Lower leg skin (tissue), 4 donors: ENCODE measurements at regions not wholly inside any gene's neighbourhood (a gene's known extent, or its start where the extent isn't known, plus 50 kb on each side); places are given as distances from the start of the nearest gene placed in this dataset.
"Not testable (repeated sequence)": the region's sequence is repeated elsewhere in the genome, so short reads cannot be mapped to it uniquely, and the experiment has no call there.

ENCODE experiments used
- DNase-seq, 2 donors: peaks; one replicate each; pipeline ENCODE4 v3.0.0-alpha.2; 2019; ENCODE audit warnings: low spot score in 2 of 2
- H3K4me3 ChIP-seq: fragments of 200-600 bp; sonication (generic); 2 replicates; pipeline ENCODE4 v1.5.1; 2017; ENCODE audit warnings: mild to moderate bottlenecking, low read depth; ENCODE audit not compliant: poor library complexity, severe bottlenecking
- CTCF ChIP-seq, 3 donors: fragments of 450-650 bp; IDR thresholded peaks; one replicate each; pipeline ENCODE4 v1.5.1; 2016; ENCODE audit warnings: antibody characterized with exemption in 3 of 3, mild to moderate bottlenecking in 3 of 3, moderate library complexity in 2 of 3
- POLR2A ChIP-seq, 2 donors: fragments of 450-650 bp; IDR thresholded peaks; one replicate each; pipeline ENCODE4 v1.6.1; 2016 to 2017; ENCODE audit warnings: antibody characterized with exemption in 2 of 2, mild to moderate bottlenecking in 1 of 2, moderate library complexity in 1 of 2
- WGBS, 2 donors: methylation state at CpG; one replicate each; pipeline ENCODE4 v1.1.5; 2018; 5-methylcytosine and 5-hydroxymethylcytosine counted together
- intact Hi-C: fragments of 100-400 bp; cut with DNase I; formaldehyde crosslinking; loops from one replicate; pipeline ENCODE4 v1.15.0; 2023; ENCODE audit warnings: low total_unique reads

- no peak for DNase-seq
- WGBS, 2 donors, result 92 to 96% methylated on average over 1 of the region's 1 CpG
- H3K4me3 ChIP-seq, result no peak overlapping the region
- intact Hi-C loops, result no loop called here
- TF ChIP-seq POLR2A (IDR thresholded peaks at IDR 0.05), result no peak
- TF ChIP-seq CTCF (IDR thresholded peaks at IDR 0.05), result no peak
Observed at GRCh38 chr18:64379662-64380061, 230.8 kb upstream of the LINC00305 start.

- H3K4me3 ChIP-seq, result no peak overlapping the region
- DNase-seq, result no peak
- intact Hi-C loops, result no loop called here
- TF ChIP-seq CTCF (IDR thresholded peaks at IDR 0.05) (no peak), POLR2A (IDR thresholded peaks at IDR 0.05) (no peak)
- WGBS, 2 donors, result 76 to 77% methylated on average over 4 of the region's 4 CpGs
Observed at GRCh38 chr18:64377446-64377845, 228.6 kb upstream of the LINC00305 start.

- no peak overlapping the region for H3K4me3 ChIP-seq
- WGBS, 2 donors, result 79 to 81% methylated on average over 2 of the region's 2 CpGs
- DNase-seq, result no peak
- TF ChIP-seq POLR2A (IDR thresholded peaks at IDR 0.05), result no peak
- TF ChIP-seq CTCF (IDR thresholded peaks at IDR 0.05), result no peak
- intact Hi-C loops, result no loop called here
Observed at GRCh38 chr18:64372850-64373249, 224.0 kb upstream of the LINC00305 start.

GRCh38 chr18:64369830-64370440, 221.0 kb upstream of the LINC00305 start:
- 80 to 81% methylated on average over 6 to 7 of the region's 8 CpGs for WGBS, 2 donors
- intact Hi-C loops, DNase-seq, H3K4me3 ChIP-seq: not testable (repeated sequence)

- TF ChIP-seq CTCF (IDR thresholded peaks at IDR 0.05) (no peak), POLR2A (IDR thresholded peaks at IDR 0.05) (no peak)
- intact Hi-C loops, result no loop called here
- DNase-seq, result no peak
- WGBS, 2 donors, result 73 to 75% methylated on average over 4 of the region's 4 CpGs
- H3K4me3 ChIP-seq, result no peak overlapping the region
Observed at GRCh38 chr18:64365106-64365505, 216.2 kb upstream of the LINC00305 start.

GRCh38 chr18:64337673-64338072, 188.8 kb upstream of the LINC00305 start:
- 81 to 93% methylated on average over 3 of the region's 3 CpGs for WGBS, 2 donors
- intact Hi-C loops, result no loop called here
- H3K4me3 ChIP-seq, result no peak overlapping the region
- no peak for DNase-seq
- TF ChIP-seq POLR2A (IDR thresholded peaks at IDR 0.05) (no peak), CTCF (IDR thresholded peaks at IDR 0.05) (no peak)
